ENCODE measurements at regions not wholly inside any gene's neighbourhood (a gene's known extent, or its start where the extent isn't known, plus 50 kb on each side); places are given as distances from the start of the nearest gene placed in this dataset.

DNA sequence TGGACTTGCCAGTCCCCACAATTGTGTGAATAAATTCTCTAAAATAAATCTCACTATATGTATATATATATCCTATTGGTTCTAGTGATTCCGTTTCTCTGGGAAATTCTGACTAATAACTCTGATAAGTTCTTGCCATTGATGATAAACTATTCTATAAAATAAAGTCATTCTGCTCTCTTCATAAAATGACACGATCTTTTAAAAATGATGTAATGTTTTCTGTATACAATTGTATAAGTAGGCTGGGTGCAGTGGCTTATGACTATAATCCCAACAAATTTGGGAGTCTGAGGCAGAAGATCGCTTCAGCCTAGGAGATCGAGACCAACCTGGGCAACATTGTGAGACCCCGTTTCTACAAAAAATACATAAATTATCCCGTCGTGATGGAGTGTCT, 541.0 kb upstream of the ADGRL4 start:
- TF ChIP-seq, protein P1, sequence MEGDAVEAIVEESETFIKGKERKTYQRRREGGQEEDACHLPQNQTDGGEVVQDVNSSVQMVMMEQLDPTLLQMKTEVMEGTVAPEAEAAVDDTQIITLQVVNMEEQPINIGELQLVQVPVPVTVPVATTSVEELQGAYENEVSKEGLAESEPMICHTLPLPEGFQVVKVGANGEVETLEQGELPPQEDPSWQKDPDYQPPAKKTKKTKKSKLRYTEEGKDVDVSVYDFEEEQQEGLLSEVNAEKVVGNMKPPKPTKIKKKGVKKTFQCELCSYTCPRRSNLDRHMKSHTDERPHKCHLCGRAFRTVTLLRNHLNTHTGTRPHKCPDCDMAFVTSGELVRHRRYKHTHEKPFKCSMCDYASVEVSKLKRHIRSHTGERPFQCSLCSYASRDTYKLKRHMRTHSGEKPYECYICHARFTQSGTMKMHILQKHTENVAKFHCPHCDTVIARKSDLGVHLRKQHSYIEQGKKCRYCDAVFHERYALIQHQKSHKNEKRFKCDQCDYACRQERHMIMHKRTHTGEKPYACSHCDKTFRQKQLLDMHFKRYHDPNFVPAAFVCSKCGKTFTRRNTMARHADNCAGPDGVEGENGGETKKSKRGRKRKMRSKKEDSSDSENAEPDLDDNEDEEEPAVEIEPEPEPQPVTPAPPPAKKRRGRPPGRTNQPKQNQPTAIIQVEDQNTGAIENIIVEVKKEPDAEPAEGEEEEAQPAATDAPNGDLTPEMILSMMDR (conservative IDR thresholded peaks at IDR 0.05): no peak
- no peak overlapping the region for H3K27ac ChIP-seq

DNA sequence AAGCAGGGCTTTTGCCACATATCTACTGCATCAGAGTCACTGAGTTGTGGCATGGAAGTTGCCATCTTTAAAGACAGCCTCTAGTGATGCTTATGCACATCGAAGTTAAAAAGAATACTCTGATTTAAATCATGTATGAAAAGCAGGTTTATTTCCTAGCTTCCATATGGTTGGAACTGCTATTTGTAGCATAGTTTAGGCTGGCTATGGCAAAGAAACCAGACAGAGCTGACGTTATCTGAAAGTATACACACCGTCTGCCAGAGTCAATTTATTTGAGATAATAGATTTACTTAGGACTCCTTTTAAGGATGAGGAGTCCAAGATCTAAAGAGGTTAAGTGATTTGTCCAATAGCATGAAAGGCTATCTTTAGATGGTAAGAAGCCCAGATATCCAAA, 536.9 kb upstream of the ADGRL4 start:
- H3K27ac ChIP-seq: no peak overlapping the region
- TF ChIP-seq, protein P1 (conservative IDR thresholded peaks at IDR 0.05): no peak

DNA sequence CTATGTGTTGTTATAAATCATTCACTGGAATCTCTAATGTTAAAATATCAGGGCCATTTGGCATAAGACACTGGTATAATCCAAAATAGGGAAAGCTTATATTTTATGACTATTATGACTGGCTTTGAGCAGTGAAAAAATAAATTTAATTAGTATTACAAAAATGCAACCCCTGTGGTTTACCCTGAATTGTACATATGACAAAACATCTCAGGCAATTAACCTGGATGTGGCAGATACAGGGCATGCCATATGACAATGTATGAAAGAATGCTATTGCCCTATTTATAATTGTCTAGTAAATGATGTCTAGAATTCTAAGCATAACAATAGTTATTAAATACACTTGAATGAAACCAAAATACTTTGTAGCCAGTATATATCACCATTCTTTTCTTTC, 532.5 kb upstream of the ADGRL4 start:
- TF ChIP-seq, protein P1 (conservative IDR thresholded peaks at IDR 0.05): no peak
- no peak overlapping the region for H3K27ac ChIP-seq

DNA sequence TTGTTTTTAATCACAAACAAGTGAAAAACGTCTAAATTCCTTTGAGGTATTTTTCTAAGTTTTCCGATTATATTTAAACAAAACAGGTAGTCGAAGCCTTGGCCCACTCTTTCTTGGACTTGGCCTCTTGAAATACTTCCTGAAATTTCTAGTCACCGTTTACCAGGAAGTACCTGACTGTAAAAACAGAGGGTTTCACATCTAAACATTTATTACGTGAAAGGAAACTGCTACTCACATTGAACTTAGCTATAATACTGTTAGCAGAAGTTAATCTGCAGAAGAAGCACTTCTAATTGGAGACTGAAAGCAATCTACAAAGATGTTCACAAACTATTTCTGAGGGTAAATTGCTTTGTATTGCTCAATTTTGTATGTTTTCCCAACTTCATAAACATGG, 526.0 kb upstream of the ADGRL4 start:
- no peak overlapping the region for H3K27ac ChIP-seq

DNA sequence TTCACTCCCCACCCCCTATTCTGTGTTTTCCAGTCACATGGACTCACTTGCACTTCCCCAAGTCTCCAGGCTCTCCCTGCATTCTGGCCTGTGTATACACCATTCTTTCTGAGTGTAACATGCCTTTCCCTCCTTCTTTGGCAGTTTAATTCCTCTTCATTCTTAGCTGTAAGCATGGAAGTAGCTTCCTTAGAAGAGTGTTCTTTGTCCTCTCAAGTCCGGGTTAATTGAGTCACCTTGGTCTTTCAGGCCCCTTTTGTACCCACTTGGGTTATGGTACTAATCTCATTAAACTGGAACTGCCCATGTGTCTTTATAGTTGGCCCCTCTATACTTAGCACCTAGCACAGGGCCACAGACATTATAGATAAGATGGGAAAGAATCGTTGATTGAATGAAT, 525.3 kb upstream of the ADGRL4 start:
- H3K27ac ChIP-seq: no peak overlapping the region
- TF ChIP-seq, protein P1 (conservative IDR thresholded peaks at IDR 0.05): no peak

More for the DNA sequence above, 526.0 kb upstream of the ADGRL4 start:
- TF ChIP-seq, protein P1 (conservative IDR thresholded peaks at IDR 0.05): no peak

DNA sequence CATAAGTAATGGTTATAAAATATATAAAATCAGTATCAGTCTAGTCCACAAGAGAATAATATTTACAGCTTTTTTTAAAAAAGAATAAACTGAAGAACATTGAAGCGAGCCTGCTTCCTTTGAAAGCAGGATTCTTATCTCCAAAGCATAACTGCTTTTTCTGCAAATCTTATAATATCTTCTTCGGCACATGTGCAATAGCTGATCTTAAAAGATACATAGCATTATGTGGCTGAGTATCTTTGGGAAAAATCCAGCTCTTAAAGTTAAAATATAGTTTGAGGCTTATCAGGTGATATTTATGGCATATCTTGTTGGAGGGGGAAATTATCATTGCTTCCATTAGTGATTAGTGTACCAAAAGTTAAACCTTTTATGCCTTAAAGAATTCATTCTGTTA, 523.9 kb upstream of the ADGRL4 start:
- no peak overlapping the region for H3K27ac ChIP-seq
- TF ChIP-seq, protein P1 (conservative IDR thresholded peaks at IDR 0.05): no peak

DNA sequence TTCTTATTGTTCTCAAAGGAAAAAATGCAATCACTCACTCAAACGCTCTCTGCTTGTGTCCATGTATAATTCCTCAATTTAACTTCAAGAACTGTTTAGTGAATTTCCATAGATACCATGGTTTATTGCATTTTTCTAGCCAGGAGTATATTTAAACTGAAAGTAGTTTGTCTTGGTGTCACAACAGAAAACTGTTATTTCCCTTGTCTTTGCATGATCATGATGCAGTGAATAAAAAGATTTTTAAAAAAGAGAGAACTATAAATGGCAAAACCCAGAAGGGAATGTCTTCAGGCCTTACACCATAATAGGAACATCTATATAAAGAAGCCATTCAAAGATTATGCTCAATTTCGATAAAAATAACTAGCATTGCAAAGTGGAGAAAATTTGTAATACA, 523.5 kb upstream of the ADGRL4 start:
- no peak overlapping the region for H3K27ac ChIP-seq
- TF ChIP-seq, protein P1 (conservative IDR thresholded peaks at IDR 0.05): no peak

DNA sequence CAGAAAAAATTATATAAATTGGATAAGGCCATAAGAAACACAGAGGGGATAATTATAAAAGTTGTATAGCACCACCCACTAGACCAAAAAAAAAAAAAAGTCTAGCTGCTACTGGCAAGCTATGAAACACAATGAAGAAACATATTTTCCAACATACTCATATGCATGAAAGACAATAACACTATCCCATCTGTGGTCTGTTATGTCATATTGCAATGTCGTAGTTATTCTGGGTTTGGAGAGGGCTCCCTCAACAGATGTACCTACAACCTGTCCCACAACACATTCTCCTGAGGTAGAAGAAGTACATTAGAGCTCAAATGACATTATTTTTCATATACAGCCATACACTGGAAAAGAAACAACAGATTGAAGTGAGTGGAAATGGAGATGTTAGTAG, 517.6 kb upstream of the ADGRL4 start:
- TF ChIP-seq, protein P1 (conservative IDR thresholded peaks at IDR 0.05): no peak
- no peak overlapping the region for H3K27ac ChIP-seq
